Sigmoid colon (tissue), 3 donors: ENCODE measurements at regions not wholly inside any gene's neighbourhood (a gene's known extent, or its start where the extent isn't known, plus 50 kb on each side); places are given as distances from the start of the nearest gene placed in this dataset.

ENCODE experiments used
- POLR2A ChIP-seq, 2 donors: fragments of 450-650 bp; IDR thresholded peaks; one replicate each; pipeline ENCODE4 v1.6.1; 2016; ENCODE audit warnings: antibody characterized with exemption in 2 of 2, mild to moderate bottlenecking in 2 of 2, moderate library complexity in 2 of 2
- TF ChIP-seq, protein P1 (sequence below), 4 experiments: fragments of 450-650 bp in 3 of 4; fragments of 200-600 bp in 1 of 4; IDR thresholded peaks; one replicate each; pipeline ENCODE4 v1.5.1; 2016 to 2019; ENCODE audit warnings: antibody characterized with exemption in 4 of 4, mild to moderate bottlenecking in 3 of 4, moderate library complexity in 2 of 4

DNA sequence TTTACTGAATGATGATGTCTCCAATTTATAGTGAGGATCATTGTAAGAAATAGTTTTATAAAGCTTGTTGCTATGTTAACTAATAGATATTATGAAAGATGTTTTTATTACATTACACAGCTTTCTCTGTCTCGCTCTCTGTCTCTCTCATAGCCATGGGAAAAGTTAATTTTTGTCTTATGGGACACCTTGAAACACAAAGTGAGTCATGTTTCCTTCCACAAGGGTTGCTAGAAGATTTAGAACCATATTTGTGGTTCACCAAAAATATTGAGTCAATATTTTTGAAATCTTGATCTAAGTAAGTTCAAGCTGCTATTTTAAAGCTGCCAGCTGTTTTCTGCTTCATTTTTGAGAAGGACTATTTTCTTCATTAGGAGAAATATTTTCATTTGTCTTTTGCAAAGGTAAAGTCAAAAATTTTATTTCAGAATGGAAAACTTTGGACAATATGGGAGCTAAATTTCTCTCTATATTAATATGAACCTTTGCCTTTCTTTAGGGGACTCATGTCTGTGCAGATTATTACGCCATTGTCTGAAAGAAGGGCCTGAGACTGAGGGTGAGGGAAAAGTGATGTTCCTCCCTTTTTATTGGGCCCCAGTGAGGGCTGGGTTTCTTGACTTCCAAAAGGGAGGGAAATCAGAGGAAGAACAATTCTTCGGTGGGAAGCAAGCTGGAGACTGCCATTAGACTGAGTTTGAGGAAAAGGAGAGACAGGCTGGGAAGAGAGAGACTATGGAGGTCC, 87.9 kb upstream of the SLC24A2 start:
- TF ChIP-seq, protein P1, sequence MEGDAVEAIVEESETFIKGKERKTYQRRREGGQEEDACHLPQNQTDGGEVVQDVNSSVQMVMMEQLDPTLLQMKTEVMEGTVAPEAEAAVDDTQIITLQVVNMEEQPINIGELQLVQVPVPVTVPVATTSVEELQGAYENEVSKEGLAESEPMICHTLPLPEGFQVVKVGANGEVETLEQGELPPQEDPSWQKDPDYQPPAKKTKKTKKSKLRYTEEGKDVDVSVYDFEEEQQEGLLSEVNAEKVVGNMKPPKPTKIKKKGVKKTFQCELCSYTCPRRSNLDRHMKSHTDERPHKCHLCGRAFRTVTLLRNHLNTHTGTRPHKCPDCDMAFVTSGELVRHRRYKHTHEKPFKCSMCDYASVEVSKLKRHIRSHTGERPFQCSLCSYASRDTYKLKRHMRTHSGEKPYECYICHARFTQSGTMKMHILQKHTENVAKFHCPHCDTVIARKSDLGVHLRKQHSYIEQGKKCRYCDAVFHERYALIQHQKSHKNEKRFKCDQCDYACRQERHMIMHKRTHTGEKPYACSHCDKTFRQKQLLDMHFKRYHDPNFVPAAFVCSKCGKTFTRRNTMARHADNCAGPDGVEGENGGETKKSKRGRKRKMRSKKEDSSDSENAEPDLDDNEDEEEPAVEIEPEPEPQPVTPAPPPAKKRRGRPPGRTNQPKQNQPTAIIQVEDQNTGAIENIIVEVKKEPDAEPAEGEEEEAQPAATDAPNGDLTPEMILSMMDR (IDR thresholded peaks at IDR 0.05): no peak
- TF ChIP-seq POLR2A (IDR thresholded peaks at IDR 0.05): no peak
